ENCODE measurements at regions not wholly inside any gene's neighbourhood (a gene's known extent, or its start where the extent isn't known, plus 50 kb on each side); places are given as distances from the start of the nearest gene placed in this dataset.

DNA sequence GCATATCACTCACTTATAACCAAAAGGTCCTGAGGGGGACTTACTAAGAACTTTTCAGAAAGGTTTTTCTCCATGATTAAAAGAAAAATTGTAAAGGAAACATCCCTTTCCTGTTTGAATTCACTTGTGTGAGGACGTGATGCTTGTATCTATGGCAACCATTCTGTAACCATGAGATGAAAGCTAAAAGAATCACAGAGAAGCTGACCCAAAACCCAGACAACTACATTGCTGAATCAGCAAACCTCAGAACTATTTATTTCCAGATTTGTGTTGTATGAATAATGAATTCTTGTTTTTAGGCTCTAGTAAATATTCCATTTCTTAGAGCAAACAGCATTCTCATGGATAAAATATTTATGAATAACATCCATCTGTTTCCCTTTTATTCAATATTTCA, 91.2 kb downstream of the RCHY1 start:
- Histone ChIP-seq H2AK5ac (ENCODE audit: low read length) (no peak overlapping the region), H2BK5ac (ENCODE audit: low read depth, low read length, poor library complexity) (no peak overlapping the region), H3K4me2 (ENCODE audit: low read length) (no peak overlapping the region), H3K18ac (ENCODE audit: low read length) (no peak overlapping the region), H3K36me3 (ENCODE audit: control insufficient read depth in 1 of 2, insufficient read depth in 2 of 2, low read length in 2 of 2) (no peaks in the 10 kb centered on the region), H3K79me1 (ENCODE audit: low read length) (no peaks in the 10 kb centered on the region), H3K14ac (ENCODE audit: low read length) (no peak overlapping the region), H4K8ac (ENCODE audit: low read depth, low read length) (no peak overlapping the region), H3K4ac (ENCODE audit: low read depth, low read length) (no peak overlapping the region), H2AFZ (ENCODE audit: insufficient read depth, low read length, poor library complexity) (no peak overlapping the region), H2BK12ac (ENCODE audit: low read length) (no peak overlapping the region), H3K9me3 (ENCODE audit: insufficient read depth, low read depth, low read length) (no peaks in the 10 kb centered on the region), H3K27me3 (ENCODE audit: insufficient read depth, low read length) (no peaks in the 10 kb centered on the region), H3K23ac (ENCODE audit: low read length) (no peak overlapping the region), H3K4me3 (ENCODE audit: low read depth, low read length) (no peak overlapping the region), H3K4me1 (ENCODE audit: control insufficient read depth in 1 of 2, insufficient read depth in 2 of 2, low read length in 2 of 2) (no peaks in the 10 kb centered on the region), H3K79me2 (ENCODE audit: control insufficient read depth, insufficient read depth, low read length, poor library complexity) (no peaks in the 10 kb centered on the region), H4K91ac (ENCODE audit: low read depth, low read length) (no peak overlapping the region), H3K9ac (ENCODE audit: low read length) (no peak overlapping the region), H4K12ac (ENCODE audit: low read depth, low read length) (no peak overlapping the region), H3K27ac (ENCODE audit: low read depth, low read length) (no peak overlapping the region), H2BK120ac (ENCODE audit: insufficient read depth, low read length, poor library complexity) (no peak overlapping the region)
- no CpG with 5 or more reads among the region's 1 CpG for WGBS (ENCODE audit: extremely low coverage, insufficient coverage, insufficient read length)
- DNase-seq = no peak

DNA sequence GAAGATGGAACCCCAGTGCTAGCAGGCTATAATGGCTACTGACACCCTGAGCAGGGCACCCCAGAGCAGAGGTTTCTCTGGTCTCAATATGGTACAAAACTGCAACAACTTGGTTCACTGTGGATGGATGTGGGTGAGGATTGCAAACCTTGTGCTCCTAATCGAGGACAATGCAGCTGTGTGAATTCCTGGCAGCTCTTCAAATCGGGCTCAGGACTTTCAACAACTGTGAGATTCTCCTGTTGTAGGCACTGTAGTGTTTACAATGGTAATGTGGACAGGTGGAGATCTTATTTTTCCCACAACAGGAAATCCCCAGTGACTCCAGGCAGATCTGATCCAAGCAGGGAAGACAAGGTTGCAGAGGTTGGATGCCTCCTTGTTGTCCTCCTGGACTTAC, 101.5 kb downstream of the RCHY1 start:
- Histone ChIP-seq H3K36me3 (ENCODE audit: control insufficient read depth in 1 of 2, insufficient read depth in 2 of 2, low read length in 2 of 2) (no peaks in the 10 kb centered on the region), H3K79me2 (ENCODE audit: control insufficient read depth, insufficient read depth, low read length, poor library complexity) (no peaks in the 10 kb centered on the region), H3K14ac (ENCODE audit: low read length) (no peak overlapping the region), H4K12ac (ENCODE audit: low read depth, low read length) (no peak overlapping the region), H2BK12ac (ENCODE audit: low read length) (no peak overlapping the region), H3K4me2 (ENCODE audit: low read length) (peak overlapping the region; percentile 14), H3K4me3 (ENCODE audit: low read depth, low read length) (no peak overlapping the region), H3K4ac (ENCODE audit: low read depth, low read length) (no peak overlapping the region), H2AFZ (ENCODE audit: insufficient read depth, low read length, poor library complexity) (no peak overlapping the region), H3K27me3 (ENCODE audit: insufficient read depth, low read length) (no peaks in the 10 kb centered on the region), H3K79me1 (ENCODE audit: low read length) (no peaks in the 10 kb centered on the region), H3K18ac (ENCODE audit: low read length) (no peak overlapping the region), H3K4me1 (ENCODE audit: control insufficient read depth in 1 of 2, insufficient read depth in 2 of 2, low read length in 2 of 2) (no peaks in the 10 kb centered on the region), H3K27ac (ENCODE audit: low read depth, low read length) (no peak overlapping the region), H2AK5ac (ENCODE audit: low read length) (no peak overlapping the region), H3K9ac (ENCODE audit: low read length) (peak overlapping the region; percentile 74), H3K9me3 (ENCODE audit: insufficient read depth, low read depth, low read length) (peaks cover 5% of the 10 kb centered on the region), H4K91ac (ENCODE audit: low read depth, low read length) (no peak overlapping the region), H2BK120ac (ENCODE audit: insufficient read depth, low read length, poor library complexity) (no peak overlapping the region), H4K8ac (ENCODE audit: low read depth, low read length) (no peak overlapping the region), H3K23ac (ENCODE audit: low read length) (peak overlapping the region; percentile 80), H2BK5ac (ENCODE audit: low read depth, low read length, poor library complexity) (no peak overlapping the region)
- no peak for DNase-seq
- WGBS (ENCODE audit: extremely low coverage, insufficient coverage, insufficient read length) = no CpG with 5 or more reads among the region's 2 CpGs

DNA sequence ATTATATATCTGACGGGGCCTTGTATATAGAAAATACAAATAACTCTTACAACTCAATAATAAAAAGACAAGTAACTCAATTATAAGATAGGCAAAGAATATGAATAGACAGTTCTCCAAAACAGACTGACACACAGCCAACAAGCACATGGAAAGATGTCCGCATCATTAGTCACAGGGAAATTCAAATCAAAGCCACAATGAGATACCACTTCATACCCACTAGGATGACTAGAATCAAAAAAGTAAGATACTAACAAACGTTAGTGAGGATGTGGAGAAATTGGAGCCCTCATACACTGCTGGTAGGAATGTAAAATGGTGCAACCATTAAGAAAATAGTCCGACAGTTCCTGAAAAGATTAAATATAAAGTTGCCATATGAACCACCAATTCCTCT, 115.7 kb downstream of the RCHY1 start:
- Histone ChIP-seq H4K8ac (ENCODE audit: low read depth, low read length) (no peak overlapping the region), H3K79me2 (ENCODE audit: control insufficient read depth, insufficient read depth, low read length, poor library complexity) (no peaks in the 10 kb centered on the region), H2BK5ac (ENCODE audit: low read depth, low read length, poor library complexity) (no peak overlapping the region), H2AFZ (ENCODE audit: insufficient read depth, low read length, poor library complexity) (no peak overlapping the region), H3K4ac (ENCODE audit: low read depth, low read length) (no peak overlapping the region), H3K27me3 (ENCODE audit: insufficient read depth, low read length) (no peaks in the 10 kb centered on the region), H2BK12ac (ENCODE audit: low read length) (no peak overlapping the region), H2BK120ac (ENCODE audit: insufficient read depth, low read length, poor library complexity) (no peak overlapping the region), H4K91ac (ENCODE audit: low read depth, low read length) (no peak overlapping the region), H3K23ac (ENCODE audit: low read length) (no peak overlapping the region), H3K9ac (ENCODE audit: low read length) (no peak overlapping the region), H3K4me2 (ENCODE audit: low read length) (no peak overlapping the region), H3K27ac (ENCODE audit: low read depth, low read length) (no peak overlapping the region), H2AK5ac (ENCODE audit: low read length) (no peak overlapping the region), H3K14ac (ENCODE audit: low read length) (no peak overlapping the region), H3K9me3 (ENCODE audit: insufficient read depth, low read depth, low read length) (no peaks in the 10 kb centered on the region), H4K12ac (ENCODE audit: low read depth, low read length) (no peak overlapping the region), H3K18ac (ENCODE audit: low read length) (no peak overlapping the region), H3K36me3 (ENCODE audit: control insufficient read depth in 1 of 2, insufficient read depth in 2 of 2, low read length in 2 of 2) (no peaks in the 10 kb centered on the region), H3K4me3 (ENCODE audit: low read depth, low read length) (no peak overlapping the region), H3K79me1 (ENCODE audit: low read length) (no peaks in the 10 kb centered on the region), H3K4me1 (ENCODE audit: control insufficient read depth in 1 of 2, insufficient read depth in 2 of 2, low read length in 2 of 2) (no peaks in the 10 kb centered on the region)
- no CpG with 5 or more reads among the region's 4 CpGs for WGBS (ENCODE audit: extremely low coverage, insufficient coverage, insufficient read length)
- no peak for DNase-seq

DNA sequence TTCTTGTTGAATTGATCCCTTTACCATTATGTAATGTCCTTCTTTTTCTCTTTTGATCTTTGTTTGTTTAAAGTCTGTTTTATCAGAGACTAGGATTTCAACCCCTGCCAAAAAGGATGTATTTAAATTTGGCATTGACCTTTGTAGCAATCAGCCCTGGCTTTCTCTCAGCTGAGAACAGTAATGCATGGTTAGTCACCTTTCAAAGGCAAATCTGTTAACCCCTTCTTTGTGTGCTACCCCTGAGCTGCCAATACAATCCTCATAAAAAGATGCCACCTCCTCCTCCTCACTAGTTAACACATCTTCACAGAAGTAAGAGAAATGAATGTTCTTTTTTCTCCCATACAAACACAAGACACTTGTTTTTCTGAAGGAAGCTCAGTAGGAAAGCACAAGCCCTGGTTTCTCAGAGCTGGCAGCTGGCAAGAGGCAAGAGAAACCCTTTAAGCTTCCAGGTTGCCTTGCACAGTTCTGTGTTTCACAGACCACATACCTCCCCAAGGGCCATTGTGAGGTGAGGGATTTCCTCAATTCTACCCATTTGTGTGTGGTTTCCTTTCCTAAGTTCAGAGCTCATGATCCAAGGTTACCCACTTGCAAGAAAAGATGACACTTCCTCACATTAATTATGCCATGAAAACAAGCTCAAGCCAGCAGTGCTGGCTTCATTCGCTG, 122.6 kb downstream of the RCHY1 start:
- Histone ChIP-seq H2AFZ (ENCODE audit: insufficient read depth, low read length, poor library complexity) (no peak overlapping the region), H4K12ac (ENCODE audit: low read depth, low read length) (no peak overlapping the region), H3K18ac (ENCODE audit: low read length) (no peak overlapping the region), H3K79me1 (ENCODE audit: low read length) (no peaks in the 10 kb centered on the region), H3K4me1 (ENCODE audit: control insufficient read depth in 1 of 2, insufficient read depth in 2 of 2, low read length in 2 of 2) (no peaks in the 10 kb centered on the region), H3K9me3 (ENCODE audit: insufficient read depth, low read depth, low read length) (no peaks in the 10 kb centered on the region), H4K91ac (ENCODE audit: low read depth, low read length) (no peak overlapping the region), H3K4me2 (ENCODE audit: low read length) (no peak overlapping the region), H3K23ac (ENCODE audit: low read length) (no peak overlapping the region), H2BK12ac (ENCODE audit: low read length) (no peak overlapping the region), H3K4me3 (ENCODE audit: low read depth, low read length) (no peak overlapping the region), H3K27me3 (ENCODE audit: insufficient read depth, low read length) (no peaks in the 10 kb centered on the region), H2AK5ac (ENCODE audit: low read length) (no peak overlapping the region), H3K14ac (ENCODE audit: low read length) (no peak overlapping the region), H3K4ac (ENCODE audit: low read depth, low read length) (no peak overlapping the region), H3K36me3 (ENCODE audit: control insufficient read depth in 1 of 2, insufficient read depth in 2 of 2, low read length in 2 of 2) (no peaks in the 10 kb centered on the region), H3K79me2 (ENCODE audit: control insufficient read depth, insufficient read depth, low read length, poor library complexity) (no peaks in the 10 kb centered on the region), H4K8ac (ENCODE audit: low read depth, low read length) (no peak overlapping the region), H3K9ac (ENCODE audit: low read length) (no peak overlapping the region), H3K27ac (ENCODE audit: low read depth, low read length) (no peak overlapping the region), H2BK5ac (ENCODE audit: low read depth, low read length, poor library complexity) (no peak overlapping the region), H2BK120ac (ENCODE audit: insufficient read depth, low read length, poor library complexity) (no peak overlapping the region)
- no peak for DNase-seq
- no CpG with 5 or more reads among the region's 1 CpG for WGBS (ENCODE audit: extremely low coverage, insufficient coverage, insufficient read length)

Measured in trophoblast cell (in vitro differentiated cells and primary cell).